H1 (cell line): ENCODE measurements at regions not wholly inside any gene's neighbourhood (a gene's known extent, or its start where the extent isn't known, plus 50 kb on each side); places are given as distances from the start of the nearest gene placed in this dataset.

Source experiments
- CTCF ChIP-seq, 3 experiments: IDR thresholded peaks; 1 replicate in 2 of 3; 2 replicates in 1 of 3; pipeline versions ENCODE4 v1.5.1 to v1.6.1; 2011; ENCODE audit warnings: low read length in 3 of 3, mild to moderate bottlenecking in 3 of 3, inconsistent platforms in 2 of 3, low read depth in 1 of 3, moderate library complexity in 1 of 3; ENCODE audit not compliant: insufficient read depth in 1 of 3; ENCODE audit errors: control extremely low read depth in 1 of 3
- EZH2 ChIP-seq: fragments of 200-600 bp; sonication (generic); IDR thresholded peaks from 2 replicates; pipeline ENCODE4 v1.7.1; 2012; ENCODE audit warnings: low read depth, mild to moderate bottlenecking, moderate library complexity, low read length, inconsistent platforms; ENCODE audit not compliant: severe bottlenecking
- FOSL1 ChIP-seq: IDR thresholded peaks from 2 replicates; pipeline ENCODE4 v1.6.1; 2011; ENCODE audit warnings: mild to moderate bottlenecking, low read depth, low read length, moderate library complexity; ENCODE audit not compliant: insufficient read depth
- KDM1A ChIP-seq: fragments of 200-600, 300-600 bp; sonication (generic); IDR thresholded peaks from 2 replicates; pipeline ENCODE4 v1.7.1; 2016; ENCODE audit warnings: mild to moderate bottlenecking, low read length, borderline replicate concordance
- POLR2A ChIP-seq, 2 experiments: IDR thresholded peaks; 1 replicate in 1 of 2; 2 replicates in 1 of 2; pipeline ENCODE4 v1.6.1; 2011; ENCODE audit warnings: low read depth in 2 of 2, low read length in 2 of 2, mild to moderate bottlenecking in 2 of 2; ENCODE audit errors: control extremely low read depth in 1 of 2
- POLR2AphosphoS5 ChIP-seq: IDR thresholded peaks from 2 replicates; pipeline ENCODE4 v1.6.1; 2011; ENCODE audit warnings: low read depth, low read length
- RNF2 ChIP-seq: fragments of 200-900, 300-1000 bp; sonication (generic); IDR thresholded peaks from 2 replicates; pipeline ENCODE4 v1.7.1; 2016; ENCODE audit warnings: borderline replicate concordance, low read depth, mild to moderate bottlenecking, antibody characterized with exemption, low read length; ENCODE audit not compliant: poor library complexity, severe bottlenecking; ENCODE audit errors: missing control alignments
- SIN3A ChIP-seq, 2 experiments: IDR thresholded peaks in 1 of 2; conservative IDR thresholded peaks in 1 of 2; 2 replicates each; pipeline ENCODE4 v1.6.1; 2011 to 2012; ENCODE audit warnings: low read length in 2 of 2, improper control_type of control experiment in 1 of 2, low read depth in 1 of 2, mild to moderate bottlenecking in 1 of 2
- YY1 ChIP-seq: IDR thresholded peaks from 2 replicates; pipeline ENCODE4 v1.6.1; 2011; ENCODE audit warnings: low read depth, mild to moderate bottlenecking, low read length
- ZNF274 ChIP-seq: IDR thresholded peaks from 2 replicates; pipeline ENCODE4 v1.7.0; 2012; ENCODE audit warnings: low read length, borderline replicate concordance; ENCODE audit errors: extremely low read depth

DNA sequence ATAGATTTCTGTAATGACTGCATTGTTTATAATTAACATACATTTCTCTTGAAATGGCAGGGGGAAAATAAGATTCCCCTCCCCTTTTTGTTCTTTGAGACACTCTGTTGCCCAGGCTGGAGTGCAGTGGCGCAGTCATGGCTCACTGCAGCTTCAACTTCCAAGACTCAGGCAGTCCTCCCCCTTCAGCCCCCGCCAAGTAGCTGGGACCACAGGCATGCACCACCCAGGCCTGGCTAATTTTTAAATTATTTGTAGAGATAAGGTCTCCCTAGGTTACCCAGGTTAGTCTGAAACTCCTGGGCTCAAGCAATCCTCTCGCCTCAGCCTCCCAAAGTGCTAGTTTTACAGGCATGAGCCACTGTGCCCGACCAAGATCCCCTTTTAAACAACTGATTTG, 67.7 kb downstream of the KATNIP start:
- TF ChIP-seq KDM1A (no peak), CTCF (IDR thresholded peaks at IDR 0.05; ENCODE audit: control extremely low read depth in 1 of 3, insufficient read depth in 1 of 3, low read depth in 1 of 3, low read length in 3 of 3) (no peak), EZH2 (no peak), ZNF274 (no peak), POLR2AphosphoS5 (no peak), SIN3A (conservative IDR thresholded peaks at IDR 0.05 in 1 of 2, IDR thresholded peaks at IDR 0.05 in 1 of 2; ENCODE audit: low read depth in 1 of 2, low read length in 2 of 2) (no peak), POLR2A (IDR thresholded peaks at IDR 0.05; ENCODE audit: control extremely low read depth in 1 of 2, low read depth in 2 of 2, low read length in 2 of 2) (no peak), YY1 (no peak), FOSL1 (no peak), RNF2 (no peak)
